HG03060 (cell line): ENCODE measurements at regions not wholly inside any gene's neighbourhood (a gene's known extent, or its start where the extent isn't known, plus 50 kb on each side); places are given as distances from the start of the nearest gene placed in this dataset.

Experiments
- ATAC-seq: cut with Tn5 transposase; IDR thresholded peaks from one replicate; pipeline ENCODE4 v1.9.1; 2021; ENCODE audit warnings: low read depth, moderate number of reproducible peaks; ENCODE audit not compliant: unreplicated experiment

DNA sequence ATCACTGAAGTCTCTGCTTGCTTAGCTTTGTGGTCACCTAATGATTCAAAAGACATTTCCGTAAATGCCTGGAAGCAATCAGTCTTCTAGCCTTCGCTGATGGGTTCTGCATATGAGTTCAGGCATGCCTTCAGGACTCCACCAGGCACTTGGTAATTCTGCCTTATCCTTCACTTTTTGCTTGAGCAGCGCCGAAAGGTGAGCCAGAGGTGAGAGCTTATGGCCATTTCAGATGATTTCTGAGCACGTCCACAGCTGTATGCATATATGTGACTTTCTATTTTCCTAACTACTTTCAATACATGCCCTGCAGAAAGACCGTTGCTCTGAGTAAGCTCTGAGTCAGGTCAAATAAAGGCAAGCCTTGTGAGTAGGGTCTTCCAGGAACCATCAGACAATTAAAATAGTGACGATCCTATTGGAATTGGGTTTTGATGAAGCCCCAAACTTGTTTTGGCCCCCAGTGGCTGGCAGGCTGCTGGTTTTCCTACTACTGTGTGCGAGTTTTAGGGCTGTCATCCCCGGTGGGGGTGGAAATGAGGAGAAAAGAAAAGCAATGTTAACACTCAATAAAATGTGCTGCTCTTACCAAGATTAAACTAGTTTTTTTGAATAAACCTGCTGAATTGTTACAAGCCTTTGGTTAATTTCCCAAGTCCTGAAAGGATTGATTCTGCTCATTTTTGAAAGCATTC, 154.4 kb upstream of the AKR1E2 start:
- no peak for ATAC-seq

DNA sequence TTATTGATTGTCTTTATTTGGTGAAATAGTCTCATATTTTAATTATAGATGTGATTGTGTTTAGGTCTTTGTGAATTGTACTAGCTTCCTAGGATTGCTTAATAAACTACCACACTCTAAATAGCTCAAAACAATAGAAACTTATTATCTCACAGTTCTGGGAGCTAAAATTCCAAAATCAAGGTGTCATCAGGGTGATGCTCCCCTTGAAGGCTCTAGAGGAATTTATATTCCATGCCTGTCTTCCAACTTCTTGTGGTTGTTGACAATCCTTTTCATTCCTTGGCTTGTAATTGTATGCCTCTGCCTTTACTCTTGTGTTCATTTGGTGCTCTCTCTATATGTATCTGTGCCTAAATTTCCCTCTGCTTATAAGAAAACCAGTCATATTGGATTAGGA, 155.3 kb upstream of the AKR1E2 start:
- ATAC-seq: no peak

DNA sequence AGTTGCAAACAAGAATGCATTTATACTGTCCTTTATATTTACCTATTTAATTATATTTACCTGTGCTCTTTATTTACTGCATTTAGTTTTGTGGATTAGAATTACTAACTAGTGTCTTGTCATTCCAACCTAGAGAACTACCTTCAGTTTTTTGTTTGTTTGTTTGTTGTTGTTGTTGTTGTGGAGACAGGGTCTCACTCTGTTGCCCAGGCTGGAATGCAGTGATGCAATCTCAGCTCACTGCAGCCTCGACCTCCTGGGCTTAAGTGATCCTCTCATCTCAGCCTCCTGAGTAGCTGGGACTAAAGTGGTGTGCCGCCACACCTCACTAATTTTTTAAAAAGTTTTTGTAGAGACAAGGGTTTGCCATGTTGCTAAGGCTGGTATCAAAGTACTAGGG, 156.4 kb upstream of the AKR1E2 start:
- no peak for ATAC-seq

DNA sequence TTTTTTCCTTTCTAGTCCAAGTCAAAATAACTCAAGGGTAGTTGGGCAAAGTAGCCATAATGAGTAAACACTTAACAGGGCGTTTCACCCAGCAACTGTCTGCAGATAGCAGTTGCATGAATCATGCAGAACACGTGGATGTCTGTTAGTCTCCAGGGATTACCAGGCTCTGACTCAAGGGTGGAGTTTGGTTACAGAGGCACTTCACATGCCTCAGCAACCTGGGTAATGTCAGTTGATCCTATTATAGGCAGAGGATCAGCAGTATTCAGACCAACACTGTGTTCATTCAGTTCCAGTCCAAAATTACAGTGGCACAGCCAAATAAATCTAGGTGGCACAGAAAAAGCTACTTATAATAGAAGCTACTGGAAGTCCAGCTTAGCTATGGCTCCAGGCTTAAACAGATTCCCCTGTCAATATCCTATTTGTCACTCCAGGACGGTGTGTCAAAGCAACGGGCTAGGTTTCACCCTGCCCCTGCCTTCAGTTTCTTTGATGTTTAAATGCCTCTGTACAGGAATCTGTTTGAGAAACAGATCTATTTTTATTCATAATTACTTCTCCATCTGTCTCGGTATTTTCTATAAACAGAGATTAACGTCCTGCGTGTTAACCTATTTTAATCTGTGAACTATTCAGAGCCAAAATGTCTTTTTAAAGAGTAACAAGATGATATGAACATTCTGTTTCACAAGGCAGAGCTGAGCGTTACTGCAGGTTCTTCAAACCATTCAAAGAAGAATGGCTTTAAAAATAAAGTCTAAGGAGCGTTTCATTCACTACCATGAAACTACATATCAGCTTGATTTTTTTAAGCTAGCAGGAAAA, 162.6 kb upstream of the AKR1E2 start:
- ATAC-seq: peak; percentile 97

DNA sequence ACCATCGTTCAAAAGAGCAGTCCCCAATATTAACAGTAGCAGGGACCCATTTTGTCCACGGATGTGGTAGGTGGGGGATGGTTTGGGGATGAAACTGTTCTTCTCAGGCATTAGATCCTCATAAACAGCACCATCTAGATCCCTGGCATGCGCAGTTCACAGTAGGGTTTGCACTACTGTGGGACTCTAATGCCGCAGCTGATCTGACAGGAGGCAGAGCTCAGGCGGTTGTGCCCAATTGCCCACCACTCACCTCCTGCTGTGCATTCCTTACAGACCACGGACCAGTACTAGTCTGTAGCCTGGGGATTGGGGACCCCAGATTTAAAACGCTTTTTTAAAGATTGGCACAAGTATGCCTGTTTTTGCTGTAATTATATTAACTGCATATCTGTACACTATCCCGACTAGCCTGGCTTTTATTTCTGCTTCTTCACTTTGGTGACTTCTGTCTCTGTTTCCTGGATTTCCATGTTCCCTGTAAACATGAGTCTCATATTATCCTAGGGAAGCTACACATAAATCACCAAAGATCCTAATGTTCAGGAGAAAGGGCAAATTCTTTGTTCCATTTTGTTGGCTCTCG, 163.3 kb upstream of the AKR1E2 start:
- ATAC-seq: no peak

DNA sequence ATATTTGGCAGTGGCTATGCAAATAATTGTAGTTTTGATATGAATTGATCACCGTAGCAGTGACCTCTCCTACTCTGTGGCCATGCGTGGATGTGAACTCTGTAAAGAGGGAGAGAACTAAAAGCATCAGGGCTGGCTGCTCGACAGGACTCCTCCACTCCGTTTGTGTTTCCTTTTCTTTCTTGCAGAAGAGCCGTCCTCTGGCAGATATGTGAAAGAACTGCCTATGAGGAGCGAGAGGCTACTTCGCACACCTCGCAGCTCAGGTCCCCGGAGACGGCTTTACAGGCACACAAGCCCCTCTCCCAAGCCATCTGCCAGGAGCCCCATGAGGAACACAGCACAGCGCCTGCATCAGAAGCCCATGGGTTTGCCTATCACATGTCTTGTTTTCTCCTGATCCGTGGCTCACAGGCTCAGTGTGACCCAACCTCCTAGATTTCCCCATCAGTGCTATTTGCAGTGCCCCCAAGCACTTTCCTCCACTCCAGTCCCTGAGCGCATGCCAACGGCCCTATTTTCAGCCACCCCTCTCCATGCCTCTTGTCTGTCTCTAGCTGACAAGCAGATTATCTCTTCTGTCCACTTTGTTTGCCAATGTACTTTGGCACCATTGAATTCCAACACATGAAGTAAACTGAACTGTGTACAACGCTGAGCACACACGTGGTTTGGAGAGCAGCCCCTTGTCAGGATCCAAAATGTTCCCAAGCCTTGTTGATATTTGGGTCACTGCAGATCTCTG, 164.3 kb upstream of the AKR1E2 start:
- ATAC-seq: no peak

DNA sequence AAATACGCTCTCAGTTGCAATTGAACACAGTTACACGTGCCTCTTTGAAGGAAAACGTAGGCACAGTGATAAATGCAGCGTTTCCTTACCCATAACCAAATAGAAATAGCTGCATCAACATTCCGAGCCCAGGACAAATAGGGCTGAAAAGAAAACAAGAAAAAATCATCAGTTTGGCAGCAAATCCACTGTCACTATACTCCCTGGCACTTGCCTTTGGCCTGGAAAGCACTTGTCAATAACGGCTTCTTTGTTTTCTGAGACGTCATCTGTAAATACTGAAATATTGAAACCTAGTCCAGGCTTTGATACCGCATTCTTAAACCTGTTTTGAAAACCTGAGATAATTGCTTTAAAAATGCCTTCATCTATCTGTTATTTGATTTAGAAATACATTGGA, 167.2 kb upstream of the AKR1E2 start:
- ATAC-seq: no peak

DNA sequence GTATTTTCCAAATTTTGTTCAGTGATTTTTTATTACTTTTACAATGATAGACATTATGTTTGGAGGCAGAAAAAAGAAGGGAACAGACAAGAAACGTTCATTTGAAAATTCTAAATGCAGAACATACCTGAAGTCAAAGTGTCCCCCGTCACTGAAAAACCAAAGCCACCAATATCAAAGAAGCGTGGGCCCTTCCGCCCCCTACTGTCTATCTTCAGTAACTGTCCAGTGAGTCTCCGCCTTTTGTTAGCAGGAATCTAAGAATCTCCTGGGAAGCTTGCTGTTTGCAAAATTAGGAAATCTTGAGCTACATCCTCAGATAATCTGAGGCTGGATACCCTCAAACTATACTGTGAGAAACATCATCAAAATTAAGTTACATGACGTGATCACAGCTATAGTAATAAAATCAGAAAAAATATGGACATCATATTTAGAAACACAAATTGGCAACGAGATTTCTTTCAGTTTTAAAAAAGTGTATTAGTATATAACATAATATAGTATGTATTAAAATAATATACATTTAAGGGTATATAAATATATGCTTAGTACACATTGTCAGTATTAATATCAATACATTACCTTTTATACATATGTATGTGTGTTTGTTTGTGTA, 169.3 kb upstream of the AKR1E2 start:
- no peak for ATAC-seq

DNA sequence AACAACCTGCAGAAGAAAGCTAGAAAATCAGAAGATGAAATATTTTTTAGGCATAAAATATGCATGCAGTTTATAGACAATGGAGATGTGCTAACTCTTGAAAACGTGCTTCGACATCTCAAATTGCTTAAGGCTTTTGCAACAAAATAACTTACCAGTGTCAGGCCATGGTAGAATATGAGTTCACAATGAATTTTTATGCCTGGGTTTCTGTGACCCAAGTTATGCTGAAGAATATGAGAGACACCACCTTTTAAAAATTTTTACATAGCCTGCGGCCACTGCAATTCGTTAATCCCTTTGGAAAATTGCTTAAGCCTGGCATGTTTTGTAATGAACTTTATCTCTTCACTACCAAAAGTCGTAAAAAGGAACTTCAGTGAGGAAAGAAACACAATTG, 170.1 kb upstream of the AKR1E2 start:
- no peak for ATAC-seq

DNA sequence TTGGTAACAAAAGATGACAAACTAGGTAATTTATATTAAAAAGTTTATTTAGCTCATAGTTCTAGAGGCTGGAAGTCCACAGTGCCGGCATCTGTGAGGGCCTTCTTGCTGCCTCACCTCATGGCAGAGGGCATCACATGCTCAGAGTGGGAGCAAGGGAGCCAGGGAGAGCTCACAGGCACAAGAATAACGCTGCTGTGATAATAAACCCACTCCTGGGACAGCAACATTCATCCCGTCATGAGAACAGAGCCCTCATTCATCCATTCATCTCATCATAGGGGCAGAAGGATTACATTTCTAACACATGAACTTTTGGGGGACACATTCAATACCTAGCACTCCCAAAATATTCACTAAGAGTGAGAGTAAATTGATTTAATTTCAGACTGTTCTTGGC, 170.6 kb upstream of the AKR1E2 start:
- ATAC-seq: no peak

DNA sequence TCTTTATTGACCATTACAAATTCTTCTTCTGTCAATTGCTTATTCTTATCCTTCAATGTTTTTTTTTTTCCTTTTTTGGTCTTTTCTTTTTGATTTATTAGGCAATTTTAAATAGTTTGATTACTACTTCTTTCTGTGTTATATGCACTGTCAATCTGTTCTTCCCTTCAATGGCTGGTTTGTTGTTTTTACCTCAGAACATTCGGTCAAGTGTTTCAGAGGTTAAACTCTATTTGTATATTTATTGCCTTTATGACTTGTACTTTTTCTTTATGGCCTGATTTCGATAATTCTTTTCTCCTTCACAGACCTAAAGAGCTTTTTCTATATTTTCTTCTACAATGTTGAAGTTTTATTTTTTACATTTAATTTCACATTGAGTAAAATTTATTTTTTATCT, 171.5 kb upstream of the AKR1E2 start:
- no peak for ATAC-seq

DNA sequence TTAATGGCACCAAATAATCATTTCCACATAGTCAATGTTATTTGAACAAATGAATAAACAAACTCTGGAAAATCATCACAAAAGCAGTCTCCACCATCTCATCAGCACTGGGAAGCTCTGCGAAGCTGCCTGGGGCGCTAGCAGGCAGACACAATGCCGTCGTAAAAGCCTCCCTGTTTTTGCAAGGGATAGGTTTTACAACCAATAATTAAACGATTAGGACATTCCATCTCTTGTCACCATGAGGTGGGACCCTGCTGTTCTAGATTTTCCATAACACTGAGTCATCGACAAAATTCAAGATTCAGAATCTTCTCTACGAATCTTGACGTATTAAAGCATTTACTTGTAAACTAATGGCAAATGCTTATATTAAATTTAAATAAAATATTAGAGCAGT, 172.8 kb upstream of the AKR1E2 start:
- no peak for ATAC-seq

DNA sequence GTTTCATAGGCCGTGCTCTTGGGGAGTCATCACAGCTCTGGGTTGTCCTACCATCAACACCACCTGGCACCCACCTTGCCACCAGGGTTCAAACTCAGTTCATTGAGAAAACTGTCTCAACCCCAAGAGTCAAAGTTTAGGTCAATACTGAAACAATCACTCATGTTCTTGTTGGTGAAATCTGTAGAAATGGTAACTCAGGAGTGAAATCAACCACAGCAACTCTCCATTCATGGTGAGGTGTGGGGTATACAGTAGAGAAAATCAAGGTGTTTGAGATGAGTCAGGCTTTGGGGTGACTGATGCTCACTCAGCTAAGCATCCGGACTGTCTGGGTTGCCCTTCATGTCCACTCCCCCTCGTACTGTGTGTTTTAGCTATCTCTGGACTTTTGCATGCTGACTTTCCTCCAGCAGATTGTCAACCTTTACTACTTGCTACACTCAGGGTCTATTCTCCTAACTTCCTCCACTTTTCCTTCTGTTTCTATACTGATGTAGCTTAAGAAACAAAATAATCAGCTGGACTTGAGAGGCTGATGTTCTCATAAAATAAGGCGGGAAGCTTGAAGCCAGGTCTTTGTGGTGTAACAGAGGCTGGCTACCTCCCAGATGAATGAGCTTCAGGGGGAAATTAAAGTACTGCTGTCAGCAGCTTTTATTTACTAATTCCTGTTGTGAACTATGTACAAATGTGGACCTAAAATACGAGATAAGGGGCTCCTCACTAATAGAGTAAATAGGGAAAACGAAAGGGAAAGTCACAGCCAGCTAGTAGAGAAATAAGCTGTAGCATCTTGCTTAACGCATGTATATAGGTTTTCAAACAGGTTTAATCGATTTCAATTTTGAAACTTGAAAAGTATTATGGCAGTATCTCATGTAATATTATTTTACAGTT, 173.6 kb upstream of the AKR1E2 start:
- no peak for ATAC-seq

DNA sequence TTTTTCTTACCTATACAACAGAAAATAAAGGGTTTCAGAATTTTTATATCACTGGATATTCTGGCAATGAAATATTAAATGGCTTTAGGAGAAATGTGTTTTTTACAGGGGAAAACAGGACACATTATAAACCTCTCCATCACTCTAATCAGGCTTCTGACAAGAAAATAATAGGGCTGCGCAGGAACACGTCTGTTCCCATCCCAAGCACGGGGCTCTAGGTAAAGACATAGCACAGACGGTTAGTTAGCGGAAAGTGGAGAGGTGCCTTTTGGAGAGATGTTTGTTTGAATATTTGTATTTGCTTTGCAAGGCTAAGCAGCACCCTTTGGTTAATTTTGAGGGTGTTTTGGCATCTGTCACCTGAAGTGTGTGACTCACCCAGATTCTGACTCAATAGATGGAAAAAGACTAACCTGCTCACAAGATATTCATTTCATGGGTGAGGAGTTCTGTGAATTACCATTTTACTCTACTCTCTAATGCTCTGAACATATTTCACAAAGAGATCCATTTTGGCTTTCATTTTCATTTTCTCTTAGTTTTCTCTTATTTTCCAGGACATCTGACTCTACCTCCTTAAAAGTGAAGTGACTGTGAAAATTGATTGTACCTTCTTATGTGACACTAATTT, 174.5 kb upstream of the AKR1E2 start:
- ATAC-seq: peak; percentile 40

DNA sequence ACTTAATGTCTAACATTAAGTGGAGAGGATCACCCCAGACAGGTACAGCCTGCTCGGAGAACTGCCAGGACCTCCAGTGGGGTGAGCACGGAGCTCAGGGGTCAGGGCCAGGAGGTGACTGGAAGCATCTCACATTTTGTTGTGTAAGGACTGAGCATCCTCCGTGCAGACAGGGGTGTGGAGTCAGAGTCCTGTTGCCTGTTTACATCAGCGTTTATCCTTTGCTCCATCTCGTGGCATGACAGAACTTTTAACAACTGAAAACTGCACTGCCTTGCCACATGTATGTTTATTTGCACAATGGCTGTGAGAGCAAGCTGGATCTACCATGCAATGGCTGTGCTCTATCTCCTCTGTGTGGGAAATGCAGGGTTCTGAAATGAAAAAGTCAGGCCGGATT, 175.4 kb upstream of the AKR1E2 start:
- ATAC-seq: no peak

DNA sequence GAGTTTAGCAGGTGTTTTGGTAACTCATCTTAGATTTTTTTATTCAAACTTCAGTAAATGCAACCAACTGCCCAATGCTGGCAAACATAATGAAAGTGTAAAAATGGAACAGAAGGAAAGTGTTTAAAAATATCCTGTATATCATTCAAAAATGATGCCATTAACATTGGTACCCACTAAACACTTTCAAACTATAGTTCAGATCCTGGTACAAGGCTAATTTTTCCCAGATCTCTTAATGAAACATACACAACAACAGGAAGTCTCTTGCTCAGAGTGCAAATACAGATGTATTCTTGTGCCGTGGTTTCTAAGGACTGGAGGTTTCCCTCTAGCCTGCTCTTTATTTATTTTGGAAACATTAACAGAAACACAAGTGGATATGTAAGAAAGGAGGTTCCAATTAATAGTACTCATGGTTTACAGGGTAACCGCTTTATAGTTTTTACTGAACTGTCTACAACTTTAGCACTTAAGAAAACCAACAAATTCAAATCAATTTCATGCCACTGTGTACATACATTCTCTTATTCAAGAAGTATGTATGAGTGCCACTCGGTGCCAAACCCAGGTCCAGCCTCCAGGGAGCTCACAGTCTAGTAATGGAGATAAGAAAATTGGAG, 176.0 kb upstream of the AKR1E2 start:
- ATAC-seq: no peak

DNA sequence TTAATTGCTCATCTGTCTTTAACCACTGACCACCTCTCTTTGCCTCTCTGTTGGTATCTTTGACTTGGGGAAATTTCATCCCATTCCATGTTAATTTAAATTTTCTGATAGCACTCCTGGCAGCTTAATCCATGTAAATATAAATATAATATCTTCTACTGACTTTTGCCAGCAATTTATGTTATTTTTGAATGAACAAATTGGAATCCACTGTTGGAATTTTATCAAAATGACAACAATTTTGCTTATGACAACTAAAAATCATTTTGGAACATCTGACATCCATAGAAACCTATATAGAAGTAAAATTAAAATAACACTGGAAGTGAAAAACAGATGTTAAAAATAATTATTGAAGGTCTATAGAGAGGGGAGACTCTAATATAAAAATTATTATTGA, 176.5 kb upstream of the AKR1E2 start:
- no peak for ATAC-seq

DNA sequence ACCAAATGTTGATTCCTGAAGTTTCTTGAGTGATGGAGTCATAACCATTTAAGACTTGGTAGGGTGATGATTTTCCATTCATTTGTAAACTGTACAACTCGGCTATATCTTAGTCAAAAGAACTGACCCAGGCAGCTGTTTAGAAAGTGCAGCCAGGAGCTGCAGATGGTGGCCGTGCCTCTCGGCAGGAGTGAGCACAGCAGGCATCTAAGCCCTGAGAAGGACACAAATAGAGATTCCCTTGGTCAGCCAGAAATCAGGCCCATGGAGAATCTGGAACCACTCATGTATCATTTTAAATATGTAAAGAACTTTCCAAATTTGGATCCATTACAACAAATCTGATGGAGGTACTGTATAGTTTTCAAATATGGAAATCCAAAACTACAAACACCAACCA, 177.0 kb upstream of the AKR1E2 start:
- no peak for ATAC-seq
